Tibial nerve (tissue), 4 donors: ENCODE measurements at regions not wholly inside any gene's neighbourhood (a gene's known extent, or its start where the extent isn't known, plus 50 kb on each side); places are given as distances from the start of the nearest gene placed in this dataset.

Experiments used
- EP300 ChIP-seq, 2 donors: sonication (generic); formaldehyde crosslinking; IDR thresholded peaks; one replicate each; pipeline ENCODE4 v1.6.1; 2017; ENCODE audit warnings: antibody characterized with exemption in 2 of 2, mild to moderate bottlenecking in 1 of 2
- POLR2A ChIP-seq, 2 donors: fragments of 450-650 bp; IDR thresholded peaks; one replicate each; pipeline ENCODE4 v1.6.1; 2017; ENCODE audit warnings: antibody characterized with exemption in 2 of 2, mild to moderate bottlenecking in 2 of 2, moderate library complexity in 2 of 2
- TF ChIP-seq, protein P1 (sequence below), 5 experiments: fragments of 200-600 bp in 3 of 5; fragments of 450-650 bp in 2 of 5; sonication (generic) in 3 of 5; IDR thresholded peaks; one replicate each; pipeline ENCODE4 v1.5.1; 2016 to 2019; ENCODE audit warnings: antibody characterized with exemption in 5 of 5, mild to moderate bottlenecking in 3 of 5, moderate library complexity in 2 of 5

- TF ChIP-seq, protein P1, sequence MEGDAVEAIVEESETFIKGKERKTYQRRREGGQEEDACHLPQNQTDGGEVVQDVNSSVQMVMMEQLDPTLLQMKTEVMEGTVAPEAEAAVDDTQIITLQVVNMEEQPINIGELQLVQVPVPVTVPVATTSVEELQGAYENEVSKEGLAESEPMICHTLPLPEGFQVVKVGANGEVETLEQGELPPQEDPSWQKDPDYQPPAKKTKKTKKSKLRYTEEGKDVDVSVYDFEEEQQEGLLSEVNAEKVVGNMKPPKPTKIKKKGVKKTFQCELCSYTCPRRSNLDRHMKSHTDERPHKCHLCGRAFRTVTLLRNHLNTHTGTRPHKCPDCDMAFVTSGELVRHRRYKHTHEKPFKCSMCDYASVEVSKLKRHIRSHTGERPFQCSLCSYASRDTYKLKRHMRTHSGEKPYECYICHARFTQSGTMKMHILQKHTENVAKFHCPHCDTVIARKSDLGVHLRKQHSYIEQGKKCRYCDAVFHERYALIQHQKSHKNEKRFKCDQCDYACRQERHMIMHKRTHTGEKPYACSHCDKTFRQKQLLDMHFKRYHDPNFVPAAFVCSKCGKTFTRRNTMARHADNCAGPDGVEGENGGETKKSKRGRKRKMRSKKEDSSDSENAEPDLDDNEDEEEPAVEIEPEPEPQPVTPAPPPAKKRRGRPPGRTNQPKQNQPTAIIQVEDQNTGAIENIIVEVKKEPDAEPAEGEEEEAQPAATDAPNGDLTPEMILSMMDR (IDR thresholded peaks at IDR 0.05) = no peak
- TF ChIP-seq POLR2A (IDR thresholded peaks at IDR 0.05) = no peak
- no peak for TF ChIP-seq EP300 (IDR thresholded peaks at IDR 0.05)
Observed at GRCh38 chr6:106890447-106890846, 84.1 kb downstream of the CD24 start.
